IMR-90 (cell line): ENCODE measurements at regions not wholly inside any gene's neighbourhood (a gene's known extent, or its start where the extent isn't known, plus 50 kb on each side); places are given as distances from the start of the nearest gene placed in this dataset.

ENCODE experiments used
- BHLHE40 ChIP-seq: fragments of 150-350 bp; IDR thresholded peaks from 2 replicates; pipeline ENCODE4 v1.6.1; 2016; ENCODE audit warnings: mild to moderate bottlenecking, low read depth, low read length
- RFX5 ChIP-seq: IDR thresholded peaks from 2 replicates; pipeline ENCODE4 v1.8.0; 2012; ENCODE audit warnings: low read depth, mild to moderate bottlenecking, low read length, moderate library complexity

- TF ChIP-seq BHLHE40 (no peak), RFX5 (no peak)
Observed at GRCh38 chr21:19541602-19542001, 1138.0 kb upstream of the TMPRSS15 start.
